HG03066 (cell line): ENCODE measurements at regions not wholly inside any gene's neighbourhood (a gene's known extent, or its start where the extent isn't known, plus 50 kb on each side); places are given as distances from the start of the nearest gene placed in this dataset.

Experiments
- ATAC-seq: cut with Tn5 transposase; IDR thresholded peaks from one replicate; pipeline ENCODE4 v1.9.1; 2021; ENCODE audit warnings: low read depth; ENCODE audit not compliant: unreplicated experiment

DNA sequence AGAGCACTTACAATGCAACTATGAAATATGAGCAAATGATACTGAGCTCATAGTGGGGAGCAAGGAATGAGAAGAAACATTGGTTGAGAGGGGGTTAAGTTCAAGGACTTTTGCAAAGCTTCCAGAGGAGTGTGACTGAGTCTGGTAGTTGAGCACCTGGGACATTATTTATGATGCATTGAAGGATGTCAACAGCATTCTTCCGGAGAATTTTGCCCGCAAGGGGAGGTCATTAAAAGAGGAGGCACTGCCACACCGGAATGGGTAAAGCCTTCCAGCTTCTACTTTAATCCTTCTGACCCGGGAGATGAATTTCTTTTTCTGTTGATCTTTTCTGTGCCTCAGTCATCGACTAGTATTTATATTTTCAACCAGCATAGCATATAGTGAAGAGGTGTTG, 208.4 kb upstream of the CAMK1G start:
- no peak for ATAC-seq

- ATAC-seq: no peak
These were observed 207.7 kb upstream of the CAMK1G start for GRCh38 chr1:209375671-209376365.

DNA sequence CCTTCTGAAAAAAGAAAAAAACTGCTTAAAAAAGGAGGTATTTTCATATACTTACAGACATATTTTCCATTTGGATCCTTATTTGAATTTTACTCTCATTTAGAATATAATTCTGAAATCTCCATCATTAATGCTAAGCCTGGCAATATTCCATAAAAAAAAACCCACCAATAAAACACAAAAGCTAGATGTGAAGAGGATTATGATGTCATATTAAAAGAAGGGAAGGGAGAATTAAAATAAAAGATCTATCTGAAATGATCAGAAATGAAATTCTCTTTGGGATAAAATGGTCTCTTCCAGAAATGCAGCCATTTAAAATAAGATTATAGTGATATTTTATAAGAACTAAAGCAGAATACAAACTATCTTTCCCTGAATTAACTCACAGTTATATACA, 206.7 kb upstream of the CAMK1G start:
- no peak for ATAC-seq

DNA sequence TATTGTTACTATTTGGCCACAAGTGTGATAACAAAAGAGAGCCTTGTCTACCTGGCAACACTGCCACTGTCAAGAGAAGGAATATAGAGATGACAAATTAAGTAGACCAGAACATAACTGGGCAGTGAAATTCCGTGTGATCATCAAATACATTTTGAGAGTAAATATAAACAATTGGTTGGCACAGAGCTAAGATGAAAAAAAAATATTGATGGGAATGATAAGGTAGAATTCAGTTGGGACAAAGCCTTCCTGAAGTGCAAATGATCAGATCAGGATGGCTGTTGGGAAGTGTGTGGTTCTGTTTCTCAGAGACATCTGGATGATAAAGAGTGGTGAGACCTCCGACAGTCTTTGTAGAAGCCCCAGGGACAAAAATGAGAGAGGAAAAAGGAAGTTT, 205.5 kb upstream of the CAMK1G start:
- no peak for ATAC-seq

DNA sequence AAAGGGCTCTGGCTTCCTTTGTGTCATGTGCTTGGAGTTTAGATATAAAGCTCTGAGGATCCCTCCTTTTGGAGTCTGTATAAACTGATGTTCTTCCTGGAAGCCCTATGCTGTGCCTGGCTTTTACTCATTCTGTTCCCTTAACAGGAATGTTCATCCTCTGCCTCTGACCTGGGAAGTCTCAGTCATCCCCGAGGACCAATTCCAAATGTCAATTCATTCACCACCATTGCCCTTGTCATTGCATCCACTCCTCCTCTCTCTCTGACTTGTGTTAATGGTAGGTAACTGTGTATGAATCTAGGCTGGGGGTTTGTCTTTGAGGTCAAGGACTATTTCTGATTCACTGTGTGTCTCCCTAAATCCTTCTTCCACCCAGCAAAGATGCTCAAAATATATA, 204.2 kb upstream of the CAMK1G start:
- no peak for ATAC-seq

DNA sequence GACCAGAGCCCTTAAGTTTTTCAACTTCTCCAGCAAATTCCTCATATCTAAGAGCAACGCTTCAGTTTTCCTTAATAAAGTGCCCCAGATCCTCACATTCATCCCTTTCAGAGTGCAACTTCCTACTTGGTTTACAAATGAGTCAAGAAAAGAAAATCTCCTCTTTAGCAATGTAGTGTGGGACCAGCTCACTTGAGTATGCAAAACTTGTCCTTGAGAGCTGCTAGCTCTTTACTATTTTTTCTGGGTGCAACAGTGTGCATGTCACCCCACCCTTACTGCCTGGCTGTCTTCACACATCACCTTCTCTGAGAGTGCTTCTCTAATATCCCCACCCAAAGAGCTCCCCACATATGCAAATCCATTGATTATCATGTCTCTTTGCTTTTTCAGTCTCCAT, 203.1 kb upstream of the CAMK1G start:
- no peak for ATAC-seq

GRCh38 chr1:209382231-209383100, 201.0 kb upstream of the CAMK1G start:
- no peak for ATAC-seq

GRCh38 chr1:209383422-209383821, 200.1 kb upstream of the CAMK1G start:
- ATAC-seq: no peak

DNA sequence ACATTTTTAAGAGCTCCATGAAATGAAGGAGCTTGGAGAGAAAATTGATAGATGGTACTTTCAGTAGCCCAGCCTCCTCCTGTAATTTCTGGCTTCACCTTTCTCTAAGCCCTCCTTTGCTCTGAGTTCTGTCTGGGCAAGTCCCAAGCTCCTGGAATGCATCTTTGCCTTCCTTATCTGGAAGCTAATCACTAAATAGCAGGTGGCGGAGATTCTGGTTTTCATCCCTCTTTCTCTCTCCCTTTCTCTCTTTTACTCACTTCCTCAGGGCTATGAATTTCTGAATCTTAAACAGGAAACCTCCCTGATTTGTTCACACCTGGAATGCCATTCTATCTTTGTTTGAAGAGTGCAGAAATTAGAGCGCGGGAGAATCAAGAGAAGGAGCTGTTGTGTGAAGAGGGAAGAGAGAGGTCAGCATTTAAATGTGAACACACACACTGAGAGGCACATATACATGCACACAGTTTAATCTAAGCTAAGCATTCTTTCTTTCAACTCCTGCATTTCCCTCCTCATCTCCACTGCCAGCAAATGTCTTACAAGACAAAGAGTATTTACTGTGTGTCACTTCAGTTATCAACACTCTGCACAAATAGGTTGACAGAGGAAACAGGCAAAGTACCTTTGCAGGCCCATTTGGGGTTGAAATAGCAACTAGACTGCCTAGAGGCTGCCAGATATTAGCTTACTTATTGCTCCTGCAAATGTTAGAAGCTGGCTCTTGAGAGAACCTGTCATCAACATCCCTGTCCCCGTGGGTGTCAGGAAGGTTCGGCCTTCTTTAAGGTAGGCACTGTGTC, 199.4 kb upstream of the CAMK1G start:
- no peak for ATAC-seq

- ATAC-seq: no peak
These were observed 198.6 kb upstream of the CAMK1G start for GRCh38 chr1:209384710-209385550.

DNA sequence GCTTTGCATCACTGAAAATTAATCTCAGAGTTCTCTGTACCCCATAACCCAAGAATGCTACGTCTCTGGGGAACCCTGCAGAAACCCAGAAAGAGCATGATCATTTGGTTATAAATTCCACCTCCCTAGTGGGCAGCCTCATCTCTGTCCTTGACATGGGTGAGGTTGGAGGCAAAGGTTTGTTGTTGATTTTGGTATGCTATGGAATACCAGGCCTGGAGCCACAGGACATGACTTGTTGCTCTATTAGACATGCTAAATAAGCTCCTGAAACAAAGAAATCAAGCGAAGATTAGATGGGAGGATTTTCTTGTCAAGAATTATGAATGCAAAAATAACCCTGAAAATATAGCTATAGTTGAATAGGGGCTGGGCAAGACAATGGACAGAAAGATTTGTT, 197.4 kb upstream of the CAMK1G start:
- ATAC-seq: no peak

- ATAC-seq: no peak
These were observed 196.1 kb upstream of the CAMK1G start for GRCh38 chr1:209387271-209387968.

DNA sequence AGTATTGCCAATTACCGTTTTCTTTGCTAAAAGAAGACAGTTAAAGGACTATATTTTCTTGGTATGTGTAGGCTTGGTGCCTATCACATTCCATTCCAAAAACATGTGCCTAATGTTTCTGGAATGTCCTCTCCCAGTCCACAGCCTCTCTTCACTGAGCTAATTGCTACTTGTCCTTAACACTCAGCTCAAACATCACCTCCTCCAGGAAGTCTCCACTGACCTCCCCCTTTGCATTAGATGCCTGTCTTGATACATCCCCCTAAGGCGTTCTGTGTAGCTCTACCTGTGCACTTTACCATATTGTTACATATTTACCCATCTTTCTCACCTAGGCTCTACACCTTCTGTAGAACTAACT, 195.6 kb upstream of the CAMK1G start:
- ATAC-seq: no peak

DNA sequence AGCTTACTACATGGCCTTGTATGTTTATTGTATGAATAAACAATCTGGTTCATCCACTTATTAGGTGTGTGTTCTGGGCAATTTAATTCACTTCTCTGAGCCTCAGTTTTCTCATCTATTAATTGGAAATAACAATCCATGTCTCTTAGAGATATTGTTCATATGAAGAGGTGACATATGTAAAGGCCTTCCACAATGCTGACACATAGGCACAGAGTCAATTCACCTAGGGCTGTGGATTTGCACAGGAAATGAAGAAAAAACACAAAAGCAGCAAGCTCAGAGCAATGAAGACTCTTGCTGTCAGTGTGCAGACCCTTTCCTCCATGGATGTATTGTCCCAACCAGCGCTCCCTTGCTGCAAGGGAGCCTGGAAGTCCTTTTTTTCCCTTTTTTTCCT, 195.2 kb upstream of the CAMK1G start:
- ATAC-seq: no peak

DNA sequence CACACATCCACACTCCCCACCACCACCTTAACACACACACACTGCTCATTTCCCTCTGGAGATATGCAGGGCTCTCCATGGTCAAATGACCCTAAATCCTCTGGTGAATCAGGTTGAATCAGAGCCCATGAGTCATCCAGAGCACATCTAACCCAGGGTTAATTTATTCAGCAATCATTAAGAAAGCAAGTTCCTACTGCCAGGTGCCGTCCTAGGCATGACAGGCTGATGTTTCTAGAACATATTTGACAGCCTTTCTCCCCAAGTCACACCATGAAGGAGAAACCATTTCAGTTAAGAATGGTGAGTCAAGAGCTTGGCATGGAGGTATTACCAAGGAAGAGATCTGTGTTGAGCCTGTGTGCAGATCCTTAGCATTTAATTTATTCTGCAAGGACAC, 194.3 kb upstream of the CAMK1G start:
- no peak for ATAC-seq

DNA sequence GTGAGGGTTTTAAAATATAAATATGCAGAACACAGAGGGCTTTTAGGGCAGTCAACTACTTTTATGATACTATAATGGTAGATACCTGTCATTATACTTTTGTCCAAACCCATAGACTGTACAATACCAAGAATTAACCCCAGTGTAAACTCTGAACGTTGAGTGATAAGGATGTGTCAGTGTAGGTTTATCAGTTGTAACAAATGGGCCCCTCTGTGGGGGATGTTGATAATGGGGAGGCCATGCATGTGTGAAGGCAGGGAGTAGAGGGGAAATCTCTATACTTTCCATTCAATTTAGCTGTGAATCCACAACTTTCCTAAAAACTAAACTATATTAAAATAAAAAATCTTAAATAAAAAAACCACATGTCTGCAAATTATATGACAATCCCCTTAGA, 193.5 kb upstream of the CAMK1G start:
- ATAC-seq: no peak

GRCh38 chr1:209390764-209391163, 192.8 kb upstream of the CAMK1G start:
- ATAC-seq: no peak

DNA sequence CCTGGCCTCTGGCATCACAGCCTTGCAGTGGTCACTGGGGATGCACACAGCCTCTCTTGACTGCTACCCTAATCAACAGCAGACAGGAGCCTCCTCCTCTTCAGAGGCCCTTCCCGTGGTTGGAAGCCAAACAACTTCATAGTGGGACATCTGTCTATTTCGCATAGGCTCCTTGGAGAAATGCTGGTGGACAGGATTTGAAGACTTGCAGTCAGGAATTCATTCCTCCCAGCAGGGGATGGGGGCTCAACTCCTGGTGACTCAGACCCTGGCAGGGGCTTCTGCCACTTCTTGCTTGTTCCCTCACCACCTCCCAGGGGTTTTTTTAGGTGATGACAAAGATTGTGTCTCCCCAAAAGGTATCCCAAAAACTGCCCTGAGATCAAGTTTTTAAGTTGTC, 191.7 kb upstream of the CAMK1G start:
- ATAC-seq: no peak

GRCh38 chr1:209395169-209395568, 188.3 kb upstream of the CAMK1G start:
- no peak for ATAC-seq

DNA sequence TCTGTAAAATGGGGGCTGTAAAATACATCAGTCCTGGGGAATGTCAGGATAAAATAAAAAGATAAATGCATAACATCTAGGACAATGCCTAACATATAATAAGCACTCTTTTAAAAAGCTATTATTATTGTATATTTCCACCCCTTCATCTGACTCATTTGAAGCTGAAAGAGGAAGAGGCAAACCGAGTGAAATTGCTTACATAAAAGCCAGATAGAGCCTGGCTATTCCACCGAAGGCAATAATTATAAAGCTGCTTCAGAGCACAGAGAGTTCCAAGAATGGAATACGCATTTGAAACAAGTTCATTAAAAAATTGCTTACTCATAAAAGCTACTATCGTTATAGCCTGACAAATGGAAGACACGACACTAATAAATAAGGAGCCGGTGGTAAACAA, 186.1 kb upstream of the CAMK1G start:
- ATAC-seq: no peak
